IMR-90 (cell line): ENCODE measurements at regions not wholly inside any gene's neighbourhood (a gene's known extent, or its start where the extent isn't known, plus 50 kb on each side); places are given as distances from the start of the nearest gene placed in this dataset.

Source experiments
- BHLHE40 ChIP-seq: fragments of 150-350 bp; IDR thresholded peaks from 2 replicates; pipeline ENCODE4 v1.6.1; 2016; ENCODE audit warnings: mild to moderate bottlenecking, low read depth, low read length
- CEBPB ChIP-seq: IDR thresholded peaks from 2 replicates; pipeline ENCODE4 v1.6.1; 2012; ENCODE audit warnings: low read depth, low read length, improper control_type of control experiment
- ELK1 ChIP-seq: fragments of 150-350 bp; IDR thresholded peaks from 2 replicates; pipeline ENCODE4 v1.6.1; 2016; ENCODE audit warnings: low read depth, mild to moderate bottlenecking, low read length, moderate library complexity, borderline replicate concordance
- MAFK ChIP-seq: IDR thresholded peaks from 2 replicates; pipeline ENCODE4 v1.6.1; 2012; ENCODE audit warnings: low read depth, low read length, improper control_type of control experiment
- MXI1 ChIP-seq: IDR thresholded peaks from 2 replicates; pipeline ENCODE4 v1.6.1; 2012; ENCODE audit warnings: low read depth, mild to moderate bottlenecking, low read length, moderate library complexity, borderline replicate concordance
- NFE2L2 ChIP-seq: fragments of 150-350 bp; IDR thresholded peaks from 2 replicates; pipeline ENCODE4 v1.6.1; 2016; ENCODE audit warnings: low read depth, mild to moderate bottlenecking, low read length
- SMC3 ChIP-seq: fragments of 150-350 bp; IDR thresholded peaks from 2 replicates; pipeline ENCODE4 v1.6.1; 2016; ENCODE audit warnings: low read depth, mild to moderate bottlenecking, antibody characterized with exemption, low read length, moderate library complexity

GRCh38 chr4:126956184-126956897 lies 676.4 kb upstream of the INTU start (continued):
- no peak for TF ChIP-seq ELK1
- no peak for TF ChIP-seq CEBPB
- no peak for TF ChIP-seq NFE2L2
- TF ChIP-seq MXI1: no peak
- TF ChIP-seq MAFK: no peak
- no peak for TF ChIP-seq SMC3
- no peak for TF ChIP-seq BHLHE40
